HG03469 (cell line): ENCODE measurements at regions not wholly inside any gene's neighbourhood (a gene's known extent, or its start where the extent isn't known, plus 50 kb on each side); places are given as distances from the start of the nearest gene placed in this dataset.
"Not testable (repeated sequence)": the region's sequence is repeated elsewhere in the genome, so short reads cannot be mapped to it uniquely, and the experiment has no call there.

Experiments used
- ATAC-seq: cut with Tn5 transposase; IDR thresholded peaks from one replicate; pipeline ENCODE4 v1.9.1; 2021; ENCODE audit warnings: mild to moderate bottlenecking, moderate library complexity, moderate number of reproducible peaks; ENCODE audit not compliant: unreplicated experiment

DNA sequence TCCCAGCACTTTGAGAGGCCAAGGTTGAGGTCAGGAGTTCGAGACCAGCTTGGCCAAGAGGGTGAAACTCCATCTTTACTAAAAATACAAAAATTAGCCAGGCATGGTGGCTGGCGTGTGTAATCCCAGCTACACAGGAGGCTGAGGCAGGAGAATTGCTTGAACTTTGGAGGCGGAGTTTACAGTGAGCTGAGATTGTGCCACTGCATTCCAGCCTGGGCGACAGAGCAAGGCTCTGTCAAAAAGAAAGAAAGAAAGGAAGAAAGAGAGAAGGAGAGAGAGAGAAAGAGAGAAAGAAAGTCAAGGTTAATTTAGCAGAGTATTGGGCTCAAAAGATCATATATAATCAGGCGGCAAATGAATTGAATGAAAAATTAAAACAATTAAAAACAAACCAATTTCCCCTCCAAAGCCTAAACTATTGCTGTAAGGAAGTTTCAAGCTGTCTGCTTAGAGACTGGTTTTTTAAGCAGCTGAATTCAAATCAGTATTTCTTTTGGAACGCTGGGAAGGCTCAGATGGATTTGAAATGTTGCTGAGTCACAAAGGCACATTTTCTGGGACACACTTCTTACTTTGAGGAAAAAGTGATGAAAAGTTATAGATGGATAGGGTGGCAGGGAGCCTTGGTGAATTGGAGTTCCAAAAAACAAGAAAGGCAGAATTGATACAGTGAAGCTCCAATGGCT is 81.3 kb upstream of the BHLHE40 start:
- no peak for ATAC-seq

DNA sequence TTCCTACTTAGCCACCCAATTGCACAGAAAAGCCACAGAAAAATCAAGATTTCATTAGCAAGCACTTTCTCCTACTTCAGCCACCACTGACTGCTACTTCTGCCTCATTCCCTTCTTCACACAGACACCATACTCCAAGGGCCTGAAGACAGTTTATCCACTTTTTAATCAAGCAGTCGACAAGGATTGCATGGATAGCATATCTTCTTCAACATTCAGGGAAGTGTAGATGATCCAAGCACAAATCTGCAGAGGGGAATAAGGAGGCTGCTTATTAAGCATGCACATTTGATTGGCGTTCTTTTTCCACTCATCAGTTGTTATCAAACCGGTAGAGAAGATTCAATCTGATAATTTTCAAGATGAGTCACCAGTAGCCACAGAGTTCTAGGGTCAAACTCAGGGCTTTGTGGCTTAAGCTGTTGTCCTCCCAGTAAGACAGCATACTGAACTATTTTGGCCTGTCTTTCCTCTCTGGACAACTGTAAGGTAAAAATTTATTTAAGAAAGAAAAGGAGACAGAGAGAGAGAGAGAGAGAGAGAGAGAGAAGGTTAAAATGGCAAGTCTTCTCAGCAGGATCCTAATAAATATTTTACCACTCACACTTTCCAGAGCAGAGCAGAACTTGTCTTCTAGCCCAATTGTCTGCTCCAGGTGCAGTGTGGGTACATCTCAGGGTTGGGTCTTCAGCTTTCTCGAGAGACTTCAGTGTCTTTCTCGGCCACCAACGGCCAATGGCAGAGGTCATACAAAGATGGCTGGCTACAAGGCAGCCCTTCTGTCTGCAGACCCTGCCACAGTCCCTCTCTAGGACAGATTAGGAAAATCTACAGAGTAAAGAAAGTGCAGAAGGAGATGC is 80.6 kb upstream of the BHLHE40 start:
- peak; percentile 90 for ATAC-seq

DNA sequence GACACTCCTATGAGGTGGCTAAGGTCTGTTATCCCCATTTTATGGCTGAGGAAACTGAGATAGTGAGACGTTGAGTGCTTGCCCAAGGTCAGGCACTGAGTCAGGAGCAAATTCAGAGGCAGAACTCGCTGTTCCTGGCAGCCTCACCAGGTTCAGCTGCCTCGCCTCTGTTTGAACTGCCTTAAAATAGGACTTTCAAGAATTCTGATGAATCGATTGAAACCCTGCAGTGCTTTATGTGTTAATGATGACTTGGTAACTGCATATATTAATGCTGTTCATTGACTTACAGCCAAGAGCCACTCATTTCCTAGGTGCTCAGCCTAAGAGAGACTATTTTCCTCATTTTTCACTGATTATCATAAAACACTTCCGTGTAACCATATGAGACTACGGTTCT is 79.5 kb upstream of the BHLHE40 start:
- no peak for ATAC-seq

DNA sequence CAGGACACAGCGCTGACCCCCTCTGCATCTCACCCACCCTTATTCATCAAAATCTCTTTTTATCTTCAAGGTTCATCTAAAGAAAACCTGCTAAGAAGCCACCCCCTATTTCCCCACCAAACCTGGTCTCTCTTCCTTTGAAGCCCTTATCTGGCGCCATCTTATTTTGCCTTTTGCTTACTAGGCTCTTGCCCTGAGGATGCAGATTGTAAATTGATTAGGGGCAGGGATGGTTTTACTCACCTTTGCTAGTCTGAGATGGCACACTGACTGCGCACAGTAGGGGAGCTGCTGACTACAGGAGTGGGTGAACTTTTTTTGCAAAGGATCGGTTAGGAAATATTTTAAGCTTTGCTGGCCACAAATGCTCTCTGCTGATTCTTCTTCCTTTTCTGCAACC is 78.9 kb upstream of the BHLHE40 start:
- ATAC-seq = no peak

- ATAC-seq = no peak
Observed at GRCh38 chr3:4904811-4905695, 74.2 kb upstream of the BHLHE40 start.

- no peak for ATAC-seq
Observed at GRCh38 chr3:4906107-4906621, 73.1 kb upstream of the BHLHE40 start.

DNA sequence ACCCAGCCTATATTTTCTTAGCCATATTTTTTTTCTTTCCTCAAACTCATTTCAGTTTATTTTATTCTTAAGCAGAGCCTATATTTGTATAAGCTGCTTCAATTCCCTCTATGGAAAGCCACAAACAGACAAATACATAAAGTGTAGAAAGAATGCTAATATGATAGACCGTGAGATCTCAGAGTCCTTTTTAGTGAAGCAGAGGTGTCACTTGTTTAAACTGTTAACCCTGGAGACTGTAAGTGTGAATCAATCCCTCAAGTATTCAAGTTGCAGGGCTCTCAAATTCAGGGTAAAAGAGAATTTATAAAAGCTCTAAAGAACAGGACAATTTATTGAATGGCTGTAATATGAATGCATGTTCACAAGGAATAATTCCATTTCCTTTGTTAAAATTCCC is 72.2 kb upstream of the BHLHE40 start:
- no peak for ATAC-seq

DNA sequence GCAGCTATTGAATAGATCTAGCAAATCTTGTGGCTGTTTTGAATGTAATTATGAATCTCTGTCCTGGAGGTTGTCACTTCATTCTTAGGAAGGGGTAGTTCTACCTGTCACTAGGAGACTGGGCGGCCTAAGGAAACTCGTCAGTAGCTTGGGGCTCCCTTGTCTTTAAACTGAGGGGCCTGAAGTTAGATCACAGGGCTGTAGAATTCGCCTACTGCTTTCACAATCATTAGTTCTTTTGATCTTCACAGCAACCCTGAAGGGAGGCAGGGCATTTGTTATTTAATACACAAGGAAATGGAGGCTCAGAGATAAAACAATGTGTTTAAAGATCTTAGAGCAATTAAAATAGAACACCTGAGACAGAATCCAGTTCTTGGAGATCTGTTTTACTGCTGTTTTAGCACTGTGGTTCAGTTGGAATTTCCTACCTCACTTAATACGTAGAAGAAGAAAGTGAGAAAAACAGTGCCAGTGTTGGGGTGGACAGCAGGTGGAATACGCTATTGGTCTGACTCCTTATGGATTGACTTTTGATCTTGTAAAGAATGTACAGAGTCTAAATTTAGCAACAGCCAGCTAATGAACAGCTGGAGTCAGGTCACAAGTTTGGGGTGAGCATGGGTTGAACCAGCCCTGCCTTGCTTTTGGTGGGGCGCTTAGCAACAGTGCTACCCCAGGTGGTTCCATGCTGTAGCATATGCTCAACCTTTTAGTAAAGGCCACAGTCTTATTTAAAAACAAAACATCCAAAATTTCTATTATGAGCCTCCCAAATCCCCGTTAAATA is 71.4 kb upstream of the BHLHE40 start:
- ATAC-seq = no peak

DNA sequence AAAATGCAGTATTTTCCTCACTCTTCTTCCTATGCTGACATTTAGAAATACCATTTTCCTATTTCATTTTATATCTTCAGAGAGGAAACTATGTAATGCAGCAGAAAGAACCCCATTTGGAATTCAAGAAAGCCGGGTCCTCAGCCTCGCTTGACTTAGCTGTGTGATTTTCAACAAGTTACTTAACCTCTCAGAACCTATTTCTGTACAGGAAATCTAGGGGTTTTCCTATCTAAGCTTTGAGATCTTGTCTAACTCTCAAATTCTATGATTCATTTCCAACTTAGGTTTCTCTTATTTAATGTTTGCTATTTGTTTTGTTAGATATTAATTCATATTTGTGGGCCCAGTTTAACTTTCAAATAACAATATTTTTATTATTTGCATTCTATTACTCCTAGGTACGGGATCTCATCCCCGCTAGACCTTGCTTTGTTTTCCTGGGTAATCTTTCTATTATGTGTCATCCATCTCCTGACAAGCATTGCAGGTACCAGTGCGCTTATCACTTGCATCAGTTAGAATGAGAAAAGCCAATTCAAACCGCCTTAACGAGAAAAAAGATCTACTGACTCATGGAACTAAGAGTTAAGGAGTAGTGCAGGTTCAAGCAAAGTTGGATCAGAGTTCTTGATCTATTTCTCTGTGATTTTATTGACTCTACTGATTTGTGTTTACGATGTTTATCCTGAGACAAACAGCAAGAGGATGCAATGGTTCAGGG is 70.6 kb upstream of the BHLHE40 start:
- no peak for ATAC-seq

DNA sequence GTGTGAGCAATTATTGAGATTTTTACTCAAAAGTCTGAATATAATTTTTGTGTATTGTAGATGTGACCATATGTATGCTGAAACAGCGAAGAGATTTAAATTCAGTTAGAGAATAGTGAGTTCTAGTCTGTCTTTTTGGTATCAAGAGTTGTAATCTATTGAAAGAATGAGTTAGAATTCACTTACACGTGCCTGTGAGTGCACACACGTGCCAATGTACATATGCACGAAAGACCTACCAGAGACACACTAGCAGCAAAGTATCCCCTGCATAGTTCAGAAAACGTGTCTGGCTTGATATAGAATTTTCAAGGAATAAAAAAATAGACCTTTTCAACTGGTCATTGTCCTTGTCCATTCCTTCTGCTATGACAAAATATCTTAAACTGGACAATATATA is 64.8 kb upstream of the BHLHE40 start:
- ATAC-seq = no peak

DNA sequence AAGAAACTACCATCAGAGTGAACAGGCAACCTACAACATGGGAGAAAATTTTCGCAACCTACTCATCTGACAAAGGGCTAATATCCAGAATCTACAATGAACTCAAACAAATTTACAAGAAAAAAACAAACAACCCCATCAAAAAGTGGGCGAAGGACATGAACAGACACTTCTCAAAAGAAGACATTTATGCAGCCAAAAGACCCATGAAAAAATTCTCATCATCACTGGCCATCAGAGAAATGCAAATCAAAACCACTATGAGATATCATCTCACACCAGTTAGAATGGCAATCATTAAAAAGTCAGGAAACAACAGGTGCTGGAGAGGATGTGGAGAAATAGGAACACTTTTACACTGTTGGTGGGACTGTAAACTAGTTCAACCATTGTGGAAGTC is 57.6 kb upstream of the BHLHE40 start:
- not testable (repeated sequence) for ATAC-seq

GRCh38 chr3:4926892-4927291 is 52.3 kb upstream of the BHLHE40 start:
- ATAC-seq = no peak

DNA sequence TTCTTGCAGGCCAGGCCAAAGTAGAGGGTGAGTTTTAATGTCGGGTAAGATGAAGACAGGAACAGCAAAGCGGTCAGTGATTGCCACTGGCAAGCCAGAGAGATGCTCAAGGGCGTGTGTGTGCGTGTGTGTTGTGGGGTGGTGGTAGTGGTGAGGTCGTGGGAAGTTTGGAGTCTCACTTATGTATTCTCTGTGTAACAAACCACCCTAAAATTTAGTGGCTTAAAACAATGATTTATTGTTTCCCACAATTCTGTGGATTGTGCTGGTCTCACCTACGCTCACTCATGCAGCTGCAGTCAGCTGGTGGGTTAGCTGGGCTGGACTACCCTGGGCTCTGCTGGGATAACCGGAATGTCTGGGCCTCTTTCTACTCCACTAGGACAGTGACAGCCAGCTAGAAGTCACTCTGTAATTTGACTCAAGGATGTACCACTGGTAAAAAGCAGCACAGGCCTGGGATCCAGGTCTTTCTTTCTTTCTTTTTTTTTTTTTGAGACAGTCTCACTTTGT is 50.9 kb upstream of the BHLHE40 start:
- ATAC-seq = no peak
